OCI-LY3 (cell line): ENCODE measurements at regions not wholly inside any gene's neighbourhood (a gene's known extent, or its start where the extent isn't known, plus 50 kb on each side); places are given as distances from the start of the nearest gene placed in this dataset.

Experiments used
- H2AFZ ChIP-seq: fragments of 200-600, 300-600 bp; shearing (Covaris generic); 2 replicates; pipeline ENCODE4 v1.6.0; 2014; ENCODE audit warnings: antibody characterized with exemption, low read depth, low read length
- H3K27ac ChIP-seq: fragments of 200-600, 300-600 bp; sonication (generic); 2 replicates; pipeline ENCODE4 v1.5.1; 2014; ENCODE audit warnings: mild to moderate bottlenecking, low read length, moderate library complexity, mixed read lengths
- H3K27me3 ChIP-seq: fragments of 200-600, 300-600 bp; sonication (generic); 2 replicates; pipeline ENCODE4 v1.6.1; 2014; ENCODE audit warnings: low read depth, low read length, mixed read lengths
- H3K36me3 ChIP-seq: fragments of 200-600, 300-600 bp; sonication (generic); replicated peaks from 2 replicates; pipeline ENCODE3; 2014; ENCODE audit warnings: low read depth, low read length, mixed read lengths
- H3K4me1 ChIP-seq: fragments of 300-600, 200-600 bp; sonication (generic); 2 replicates; pipeline ENCODE4 v1.6.1; 2014; ENCODE audit warnings: low read length, mixed read lengths
- H3K4me2 ChIP-seq: fragments of 200-600, 300-600 bp; sonication (generic); 2 replicates; pipeline ENCODE4 v1.6.1; 2014; ENCODE audit warnings: low read length, mixed read lengths
- H3K4me3 ChIP-seq: fragments of 300-600, 200-600 bp; sonication (generic); 2 replicates; pipeline ENCODE4 v1.5.1; 2014; ENCODE audit warnings: antibody characterized with exemption, mild to moderate bottlenecking, low read length, moderate library complexity
- H3K79me2 ChIP-seq: fragments of 300-600, 200-600 bp; shearing (Covaris generic); 2 replicates; pipeline ENCODE4 v1.6.1; 2014; ENCODE audit warnings: mild to moderate bottlenecking, low read length, mixed read lengths
- H3K9ac ChIP-seq: fragments of 300-600, 200-600 bp; shearing (Covaris generic); 2 replicates; pipeline ENCODE4 v1.6.0; 2014; ENCODE audit warnings: mild to moderate bottlenecking, low read length, moderate library complexity
- H3K9me3 ChIP-seq: fragments of 200-600, 300-600 bp; shearing (Covaris generic); 2 replicates; pipeline ENCODE4 v1.6.1; 2014; ENCODE audit warnings: low read length, mixed read lengths; ENCODE audit not compliant: insufficient read depth
- H4K20me1 ChIP-seq: fragments of 200-600, 300-600 bp; sonication (generic); 2 replicates; pipeline ENCODE4 v1.6.1; 2016; ENCODE audit warnings: low read length, mixed read lengths; ENCODE audit not compliant: insufficient read depth
- CTCF ChIP-seq: fragments of 200-600, 300-600 bp; sonication (generic); IDR thresholded peaks from 2 replicates; pipeline ENCODE4 v1.5.1; 2014; ENCODE audit warnings: antibody characterized with exemption, low read length, low read depth
- EZH2phosphoT487 ChIP-seq: fragments of 200-600 bp; shearing (Covaris generic); IDR thresholded peaks from 2 replicates; pipeline ENCODE4 v1.6.1; 2018; ENCODE audit warnings: antibody characterized with exemption, mixed run types, low read depth

DNA sequence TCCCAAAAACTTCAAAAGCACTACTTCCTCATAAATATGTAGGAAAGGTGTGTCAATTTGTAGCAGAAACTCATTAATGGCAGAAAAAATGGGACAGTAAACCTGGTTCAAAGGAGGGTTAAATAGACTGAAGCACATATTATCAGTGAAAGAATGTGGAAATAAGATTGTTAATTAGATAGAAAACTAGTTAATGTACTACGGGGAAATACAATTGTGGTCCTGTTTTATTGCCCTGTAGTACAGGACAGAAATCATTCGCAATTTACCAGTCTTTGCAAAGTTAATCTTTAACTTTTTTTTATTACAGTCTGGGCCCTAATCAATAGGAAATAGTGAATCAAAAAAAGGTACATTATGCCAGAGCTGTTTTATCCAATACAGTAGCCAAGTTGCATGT lies 82.0 kb upstream of the PAK5 start:
- H3K4me3 ChIP-seq, result no peak overlapping the region
- H2AFZ ChIP-seq, result no peak overlapping the region
- no peak overlapping the region for H3K27ac ChIP-seq
- no peak overlapping the region for H3K4me2 ChIP-seq
- H3K9ac ChIP-seq, result no peak overlapping the region
- no peaks in the 10 kb centered on the region for H3K79me2 ChIP-seq
- H3K36me3 ChIP-seq, result no peaks in the 10 kb centered on the region
- H3K9me3 ChIP-seq, result no peaks in the 10 kb centered on the region
- H3K27me3 ChIP-seq, result peaks cover 39% of the 10 kb centered on the region
- no peak for TF ChIP-seq EZH2phosphoT487
- no peak for TF ChIP-seq CTCF
- no peaks in the 10 kb centered on the region for H4K20me1 ChIP-seq
- H3K4me1 ChIP-seq, result peaks cover 48% of the 10 kb centered on the region

DNA sequence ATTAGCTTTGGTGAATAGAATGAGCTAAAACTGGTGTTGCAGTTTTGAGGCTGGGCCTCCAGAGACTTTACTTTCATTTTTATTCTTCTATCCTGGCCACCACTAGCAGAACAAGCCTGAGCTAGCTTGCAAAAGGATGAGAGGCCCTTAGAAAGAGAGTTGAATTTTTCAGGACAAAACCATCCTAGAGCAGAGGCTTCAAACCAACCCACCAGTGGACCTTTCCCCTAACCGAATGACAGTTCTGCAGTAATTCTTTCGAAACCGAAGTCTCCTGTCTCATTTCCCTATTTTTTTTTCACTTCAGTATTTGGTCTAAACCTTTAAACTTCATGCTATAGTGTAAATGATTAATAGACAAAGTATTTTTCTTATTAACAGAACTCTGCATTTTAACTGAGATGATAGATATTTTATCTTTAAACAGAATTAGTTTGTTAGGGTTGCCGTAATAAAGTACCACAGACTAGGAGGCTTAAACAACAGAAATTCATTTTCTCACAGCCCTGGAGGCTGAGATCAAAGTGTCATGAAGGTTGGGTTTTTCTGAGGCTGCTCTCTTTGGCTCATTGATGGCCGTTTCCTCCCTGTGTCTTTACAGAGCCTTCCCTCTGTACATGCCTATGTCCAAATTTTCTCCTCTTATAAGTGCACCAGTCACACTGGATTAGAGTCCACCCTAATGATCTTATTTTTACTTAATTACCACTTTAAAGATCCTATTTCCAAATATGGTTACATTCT lies 80.6 kb upstream of the PAK5 start:
- peak overlapping the region; percentile 95 for H3K4me2 ChIP-seq
- peak overlapping the region; percentile 71 for H3K27ac ChIP-seq
- peak overlapping the region; percentile 80 for H2AFZ ChIP-seq
- H3K27me3 ChIP-seq, result peaks cover 50% of the 10 kb centered on the region
- no peaks in the 10 kb centered on the region for H4K20me1 ChIP-seq
- peaks cover 48% of the 10 kb centered on the region for H3K4me1 ChIP-seq
- peak overlapping the region; percentile 58 for H3K4me3 ChIP-seq
- H3K9ac ChIP-seq, result peak overlapping the region; percentile 43
- H3K36me3 ChIP-seq, result no peaks in the 10 kb centered on the region
- TF ChIP-seq CTCF (no peak), EZH2phosphoT487 (no peak)
- H3K9me3 ChIP-seq, result no peaks in the 10 kb centered on the region
- no peaks in the 10 kb centered on the region for H3K79me2 ChIP-seq

DNA sequence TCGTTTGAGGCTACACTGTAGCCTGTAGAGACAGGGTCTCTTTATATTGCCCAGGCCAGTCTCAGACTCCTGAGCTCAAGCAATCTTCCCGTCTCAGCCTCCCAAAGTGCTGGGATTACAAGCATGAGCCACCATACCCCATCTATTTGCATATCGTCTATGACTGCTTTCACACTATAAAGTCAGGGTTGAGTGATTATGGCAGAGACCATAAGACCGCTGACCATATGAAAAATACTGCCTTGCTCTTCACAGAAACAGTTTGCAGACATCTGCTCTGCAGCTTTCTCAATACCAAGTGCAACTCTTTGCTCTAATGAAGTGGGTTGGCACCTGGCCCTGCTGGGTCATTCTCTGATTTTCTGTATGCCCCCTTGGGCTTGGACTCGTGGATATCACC lies 79.5 kb upstream of the PAK5 start:
- no peak overlapping the region for H3K9ac ChIP-seq
- H3K4me1 ChIP-seq, result peaks cover 48% of the 10 kb centered on the region
- peaks cover 55% of the 10 kb centered on the region for H3K27me3 ChIP-seq
- H3K27ac ChIP-seq, result peak overlapping the region; percentile 71
- H3K4me2 ChIP-seq, result peak overlapping the region; percentile 95
- peak overlapping the region; percentile 12 for H3K4me3 ChIP-seq
- TF ChIP-seq CTCF (no peak), EZH2phosphoT487 (no peak)
- no peaks in the 10 kb centered on the region for H4K20me1 ChIP-seq
- H3K36me3 ChIP-seq, result no peaks in the 10 kb centered on the region
- H3K9me3 ChIP-seq, result no peaks in the 10 kb centered on the region
- no peaks in the 10 kb centered on the region for H3K79me2 ChIP-seq
- no peak overlapping the region for H2AFZ ChIP-seq

- Histone ChIP-seq H2AFZ (no peak overlapping the region), H3K9ac (no peak overlapping the region), H3K27ac (no peak overlapping the region), H3K4me3 (no peak overlapping the region), H3K9me3 (no peaks in the 10 kb centered on the region), H3K4me1 (peaks cover 48% of the 10 kb centered on the region), H3K36me3 (no peaks in the 10 kb centered on the region), H3K4me2 (no peak overlapping the region), H3K79me2 (no peaks in the 10 kb centered on the region), H3K27me3 (peaks cover 62% of the 10 kb centered on the region), H4K20me1 (no peaks in the 10 kb centered on the region)
- TF ChIP-seq EZH2phosphoT487 (no peak), CTCF (no peak)
Measured at GRCh38 chr20:9916761-9917160, 77.9 kb upstream of the PAK5 start.
